Mesendoderm (in vitro differentiated cells): ENCODE measurements at regions not wholly inside any gene's neighbourhood (a gene's known extent, or its start where the extent isn't known, plus 50 kb on each side); places are given as distances from the start of the nearest gene placed in this dataset.
"Not testable (repeated sequence)": the region's sequence is repeated elsewhere in the genome, so short reads cannot be mapped to it uniquely, and the experiment has no call there.

Experiments used
- DNase-seq: peaks from one replicate; pipeline ENCODE4 v3.0.0; 2013
- H2AK5ac ChIP-seq: 2 replicates; pipeline ENCODE4 v1.6.1; 2013; ENCODE audit warnings: low read length, inconsistent platforms
- H2BK120ac ChIP-seq: 2 replicates; pipeline ENCODE4 v1.6.1; 2013; ENCODE audit warnings: low read depth, mild to moderate bottlenecking, low read length, moderate library complexity, mixed read lengths
- H2BK15ac ChIP-seq: replicated peaks from 2 replicates; pipeline ENCODE4 v1.6.1; 2013; ENCODE audit warnings: low read depth, mild to moderate bottlenecking, moderate library complexity
- H2BK5ac ChIP-seq: 2 replicates; pipeline ENCODE4 v1.6.1; 2013; ENCODE audit warnings: low read length, inconsistent platforms
- H3K18ac ChIP-seq: 2 replicates; pipeline ENCODE4 v1.6.1; 2013; ENCODE audit warnings: mild to moderate bottlenecking, low read length, mixed read lengths
- H3K23ac ChIP-seq: one replicate; pipeline ENCODE4 v1.6.1; 2013; ENCODE audit warnings: low read length
- H3K27ac ChIP-seq: 2 replicates; pipeline ENCODE4 v1.5.1; 2013; ENCODE audit warnings: low read depth, mild to moderate bottlenecking, inconsistent platforms, low read length, moderate library complexity
- H3K27me3 ChIP-seq: 2 replicates; pipeline ENCODE4 v1.6.1; 2013; ENCODE audit warnings: low read length, control low read depth, mild to moderate bottlenecking, inconsistent platforms; ENCODE audit not compliant: insufficient read depth, poor library complexity
- H3K36me3 ChIP-seq: 2 replicates; pipeline ENCODE4 v1.6.1; 2013; ENCODE audit warnings: low read length, inconsistent platforms; ENCODE audit not compliant: control insufficient read depth, insufficient read depth
- H3K4ac ChIP-seq: one replicate; pipeline ENCODE4 v1.6.1; 2013; ENCODE audit warnings: low read depth, mild to moderate bottlenecking, low read length, moderate library complexity
- H3K4me1 ChIP-seq: 2 replicates; pipeline ENCODE4 v1.6.1; 2013; ENCODE audit warnings: low read depth, low read length, inconsistent platforms; ENCODE audit not compliant: control insufficient read depth
- H3K4me2 ChIP-seq: 2 replicates; pipeline ENCODE4 v1.6.1; 2013; ENCODE audit warnings: low read length
- H3K4me3 ChIP-seq: 2 replicates; pipeline ENCODE4 v1.5.1; 2013; ENCODE audit warnings: mild to moderate bottlenecking, low read length
- H3K56ac ChIP-seq: one replicate; pipeline ENCODE4 v1.6.1; 2013; ENCODE audit warnings: low read length
- H3K79me1 ChIP-seq: 2 replicates; pipeline ENCODE4 v1.6.1; 2013; ENCODE audit warnings: low read length, inconsistent platforms
- H3K79me2 ChIP-seq: 2 replicates; pipeline ENCODE4 v1.6.1; 2013; ENCODE audit warnings: mild to moderate bottlenecking, low read length; ENCODE audit not compliant: control insufficient read depth, insufficient read depth
- H3K9ac ChIP-seq: 2 replicates; pipeline ENCODE4 v1.6.1; 2013; ENCODE audit warnings: low read length, inconsistent platforms
- H4K5ac ChIP-seq: one replicate; pipeline ENCODE4 v1.6.1; 2013; ENCODE audit warnings: low read length
- H4K8ac ChIP-seq: one replicate; pipeline ENCODE4 v1.6.1; 2013; ENCODE audit warnings: low read depth, mild to moderate bottlenecking, control low read depth, low read length, moderate library complexity
- WGBS: extraction: QIAGEN DNeasy Blood & Tissue Kit; methylation state at CpG from one replicate; pipeline ENCODE4 v1.1.7; 2013; ENCODE audit warnings: low lambda C conversion rate, missing lambda C conversion rate; ENCODE audit not compliant: insufficient coverage; ENCODE audit errors: extremely low coverage; 5-methylcytosine and 5-hydroxymethylcytosine counted together

- Histone ChIP-seq H2BK15ac (no peak overlapping the region), H3K9ac (no peak overlapping the region), H3K79me2 (no peaks in the 10 kb centered on the region), H2BK5ac (no peak overlapping the region), H4K8ac (no peak overlapping the region), H3K36me3 (no peaks in the 10 kb centered on the region), H3K4me2 (no peak overlapping the region), H2BK120ac (no peak overlapping the region), H3K27ac (no peak overlapping the region), H3K4me3 (no peak overlapping the region), H3K56ac (no peak overlapping the region), H3K27me3 (no peaks in the 10 kb centered on the region), H3K18ac (no peak overlapping the region), H4K5ac (no peak overlapping the region), H3K4me1 (no peaks in the 10 kb centered on the region), H3K23ac (no peak overlapping the region), H2AK5ac (no peak overlapping the region), H3K79me1 (no peaks in the 10 kb centered on the region), H3K4ac (no peak overlapping the region)
- no peak for DNase-seq
- WGBS: no CpG with 5 or more reads among the region's 4 CpGs
These were observed 289.5 kb upstream of the PPARGC1A start for GRCh38 chr4:24179201-24179840.

GRCh38 chr4:24177443-24177842 lies 287.6 kb upstream of the PPARGC1A start:
- not testable (repeated sequence) for H3K4me2 ChIP-seq, H3K56ac ChIP-seq, H3K27me3 ChIP-seq, H3K9ac ChIP-seq, H4K5ac ChIP-seq, DNase-seq, H3K4ac ChIP-seq, H3K4me3 ChIP-seq, H3K23ac ChIP-seq, H2BK15ac ChIP-seq, H2AK5ac ChIP-seq, H3K4me1 ChIP-seq, H3K27ac ChIP-seq, H2BK5ac ChIP-seq, H4K8ac ChIP-seq, H3K18ac ChIP-seq, H2BK120ac ChIP-seq, H3K36me3 ChIP-seq, H3K79me2 ChIP-seq, H3K79me1 ChIP-seq
- WGBS: no CpG with 5 or more reads among the region's 2 CpGs

- H3K9ac ChIP-seq: no peak overlapping the region
- H3K36me3 ChIP-seq: no peaks in the 10 kb centered on the region
- H3K18ac ChIP-seq: no peak overlapping the region
- DNase-seq: no peak
- WGBS: 100% methylated on average over 2 of the region's 7 CpGs
- no peak overlapping the region for H3K4me3 ChIP-seq
- H3K4ac ChIP-seq: no peak overlapping the region
- H4K8ac ChIP-seq: no peak overlapping the region
- no peak overlapping the region for H2BK5ac ChIP-seq
- no peaks in the 10 kb centered on the region for H3K27me3 ChIP-seq
- no peak overlapping the region for H3K4me2 ChIP-seq
- no peaks in the 10 kb centered on the region for H3K79me1 ChIP-seq
- no peak overlapping the region for H3K23ac ChIP-seq
- no peaks in the 10 kb centered on the region for H3K4me1 ChIP-seq
- H2AK5ac ChIP-seq: no peak overlapping the region
- no peak overlapping the region for H4K5ac ChIP-seq
- no peak overlapping the region for H3K27ac ChIP-seq
- H3K79me2 ChIP-seq: no peaks in the 10 kb centered on the region
- H3K56ac ChIP-seq: no peak overlapping the region
- H2BK120ac ChIP-seq: no peak overlapping the region
- H2BK15ac ChIP-seq: no peak overlapping the region
These were observed 285.9 kb upstream of the PPARGC1A start for GRCh38 chr4:24175707-24176106.

- Histone ChIP-seq H3K36me3 (no peaks in the 10 kb centered on the region), H3K4me2 (no peak overlapping the region), H3K4ac (no peak overlapping the region), H2BK5ac (no peak overlapping the region), H4K8ac (no peak overlapping the region), H2AK5ac (no peak overlapping the region), H3K79me2 (no peaks in the 10 kb centered on the region), H3K18ac (no peak overlapping the region), H3K4me3 (no peak overlapping the region), H3K56ac (no peak overlapping the region), H2BK120ac (no peak overlapping the region), H3K4me1 (no peaks in the 10 kb centered on the region), H3K27ac (no peak overlapping the region), H4K5ac (no peak overlapping the region), H3K23ac (no peak overlapping the region), H3K27me3 (no peaks in the 10 kb centered on the region), H3K79me1 (no peaks in the 10 kb centered on the region), H3K9ac (no peak overlapping the region), H2BK15ac (no peak overlapping the region)
- no CpG with 5 or more reads among the region's 4 CpGs for WGBS
- DNase-seq: no peak
These were observed 284.8 kb upstream of the PPARGC1A start for GRCh38 chr4:24174602-24175001.

- Histone ChIP-seq H3K18ac (no peak overlapping the region), H3K56ac (no peak overlapping the region), H3K23ac (no peak overlapping the region), H3K79me2 (no peaks in the 10 kb centered on the region), H2BK5ac (no peak overlapping the region), H3K4ac (no peak overlapping the region), H3K27me3 (no peaks in the 10 kb centered on the region), H4K8ac (no peak overlapping the region), H3K36me3 (no peaks in the 10 kb centered on the region), H2BK120ac (no peak overlapping the region), H3K4me2 (no peak overlapping the region), H3K27ac (no peak overlapping the region), H2BK15ac (no peak overlapping the region), H4K5ac (no peak overlapping the region), H3K4me1 (no peaks in the 10 kb centered on the region), H3K79me1 (no peaks in the 10 kb centered on the region), H2AK5ac (no peak overlapping the region), H3K4me3 (no peak overlapping the region), H3K9ac (no peak overlapping the region)
- no CpG with 5 or more reads among the region's 4 CpGs for WGBS
- no peak for DNase-seq
These were observed 282.6 kb upstream of the PPARGC1A start for GRCh38 chr4:24172406-24172805.

- no peak overlapping the region for H2AK5ac ChIP-seq
- no peaks in the 10 kb centered on the region for H3K36me3 ChIP-seq
- H3K9ac ChIP-seq: no peak overlapping the region
- no peak overlapping the region for H2BK5ac ChIP-seq
- H3K18ac ChIP-seq: no peak overlapping the region
- no peaks in the 10 kb centered on the region for H3K4me1 ChIP-seq
- no peak overlapping the region for H2BK15ac ChIP-seq
- no peak overlapping the region for H3K27ac ChIP-seq
- H3K79me2 ChIP-seq: no peaks in the 10 kb centered on the region
- DNase-seq: no peak
- H2BK120ac ChIP-seq: no peak overlapping the region
- H3K4me3 ChIP-seq: no peak overlapping the region
- H3K4me2 ChIP-seq: no peak overlapping the region
- no peak overlapping the region for H3K4ac ChIP-seq
- H4K8ac ChIP-seq: no peak overlapping the region
- H3K56ac ChIP-seq: no peak overlapping the region
- H4K5ac ChIP-seq: no peak overlapping the region
- no peaks in the 10 kb centered on the region for H3K27me3 ChIP-seq
- H3K23ac ChIP-seq: no peak overlapping the region
- no peaks in the 10 kb centered on the region for H3K79me1 ChIP-seq
These were observed 280.1 kb upstream of the PPARGC1A start for GRCh38 chr4:24169956-24170355.
